ENCODE measurements at regions not wholly inside any gene's neighbourhood (a gene's known extent, or its start where the extent isn't known, plus 50 kb on each side); places are given as distances from the start of the nearest gene placed in this dataset.

DNA sequence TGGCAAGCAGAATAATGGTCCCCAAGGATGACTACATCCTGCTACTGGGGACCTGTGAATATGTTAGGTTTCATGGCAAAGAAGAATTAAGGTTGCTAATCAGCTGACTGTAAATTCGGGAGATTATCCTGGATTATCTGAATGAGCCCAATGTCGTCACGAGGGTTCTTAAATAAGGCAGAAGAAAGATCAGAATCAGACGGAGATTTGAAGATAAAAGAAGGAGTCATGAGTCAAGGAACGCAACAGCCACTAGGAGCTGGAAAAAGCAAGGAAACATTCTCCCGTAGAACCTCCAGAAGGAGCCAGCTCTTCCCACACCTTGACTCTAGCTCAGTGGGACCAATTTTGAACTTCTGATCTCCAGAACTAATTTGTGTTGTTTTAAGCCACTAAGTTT is 82.9 kb upstream of the APBB1IP start:
- no peak for DNase-seq

DNA sequence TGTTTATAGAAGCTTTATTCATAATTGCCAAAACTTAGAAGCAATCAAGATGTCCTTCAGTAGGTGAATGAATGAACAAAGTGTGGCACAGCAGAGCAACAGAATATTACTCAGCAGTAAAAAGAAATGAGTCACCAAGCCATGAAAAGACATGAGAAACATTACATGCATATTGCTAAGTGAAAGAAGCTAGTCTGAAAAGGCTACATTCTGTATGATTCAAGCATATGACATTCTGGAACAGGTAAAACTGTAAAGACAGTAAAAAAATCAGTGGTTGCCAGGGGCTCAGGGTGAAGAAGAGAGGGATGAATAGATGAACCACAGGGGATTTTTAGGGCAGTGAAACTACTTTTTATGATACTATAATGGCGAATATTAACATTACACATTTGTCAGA is 80.9 kb upstream of the APBB1IP start:
- no peak for DNase-seq

DNA sequence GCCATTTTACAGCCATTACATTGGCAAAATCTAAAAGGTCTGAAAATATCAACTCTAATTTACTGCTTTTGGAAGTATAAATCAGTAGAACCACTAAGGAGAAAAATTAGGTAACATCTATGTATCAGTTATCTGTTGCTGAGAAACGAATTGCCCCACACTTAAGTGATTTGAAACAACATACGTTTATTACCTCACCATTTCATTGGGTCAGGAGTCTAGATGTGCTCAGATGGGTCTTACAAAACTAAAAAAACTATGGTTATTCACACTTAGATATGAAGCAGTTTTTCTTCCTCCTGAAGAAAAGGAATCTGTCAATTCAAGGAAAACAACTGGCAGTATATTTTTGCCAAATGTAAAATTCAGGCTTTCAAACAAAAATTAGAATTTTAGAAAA is 80.1 kb upstream of the APBB1IP start:
- no peak for DNase-seq

DNA sequence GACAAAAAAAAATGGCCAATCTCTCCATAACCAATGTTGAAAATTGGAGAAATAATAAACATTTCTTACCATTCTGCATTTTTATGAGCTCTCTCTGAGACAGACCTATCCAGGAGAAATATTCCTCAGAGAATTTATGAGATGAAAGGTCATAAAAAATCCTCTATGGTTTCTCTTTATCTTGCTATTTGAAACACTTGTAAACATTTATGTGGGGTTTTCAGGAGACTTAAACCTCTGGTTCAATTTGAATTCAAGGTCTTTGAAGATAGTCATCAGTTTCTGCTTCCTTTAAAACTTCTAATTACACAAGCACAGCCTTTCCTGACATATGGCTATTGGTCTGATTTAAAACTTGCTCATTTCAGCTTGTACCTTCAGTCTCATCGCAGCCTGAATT is 78.5 kb upstream of the APBB1IP start:
- no peak for DNase-seq

DNA sequence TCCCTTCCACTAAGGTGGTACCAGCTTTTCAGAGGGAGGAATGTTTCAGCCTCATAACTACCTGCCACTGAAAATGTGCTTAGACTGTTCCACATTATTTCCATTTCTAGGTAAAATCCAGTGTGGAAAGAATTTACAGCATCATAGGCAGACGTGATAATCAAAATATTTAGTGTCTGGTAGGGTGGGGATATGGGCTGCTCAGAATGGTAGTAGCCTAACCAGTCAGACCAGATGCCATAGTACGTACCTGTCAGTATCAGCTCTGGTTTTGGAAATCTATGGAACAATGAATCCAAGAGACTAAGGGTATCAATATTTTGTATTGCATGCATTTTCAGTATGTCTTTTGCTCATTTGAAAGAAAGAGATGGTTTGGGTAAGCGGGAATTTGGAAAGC is 76.8 kb upstream of the APBB1IP start:
- DNase-seq = no peak

DNA sequence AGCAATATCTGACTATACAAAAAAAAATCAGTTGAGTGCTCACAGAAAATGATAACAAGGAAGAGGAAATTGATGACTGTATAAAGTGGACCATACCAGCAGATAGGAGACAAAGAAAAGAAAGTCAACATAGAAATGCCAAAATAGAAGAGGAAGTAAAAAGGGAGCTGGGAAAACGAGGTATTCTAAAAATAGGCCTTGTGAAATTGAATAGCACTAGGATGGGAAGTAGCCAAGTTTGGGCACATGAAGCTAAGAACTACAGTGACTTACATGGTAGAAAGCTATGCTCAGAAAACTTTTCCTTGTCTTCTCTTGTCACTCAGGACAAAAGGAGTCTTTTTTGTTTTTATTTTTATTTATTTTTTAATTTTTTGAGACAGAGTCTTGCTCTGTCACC is 76.2 kb upstream of the APBB1IP start:
- peak; percentile 63 to 70 for DNase-seq

DNA sequence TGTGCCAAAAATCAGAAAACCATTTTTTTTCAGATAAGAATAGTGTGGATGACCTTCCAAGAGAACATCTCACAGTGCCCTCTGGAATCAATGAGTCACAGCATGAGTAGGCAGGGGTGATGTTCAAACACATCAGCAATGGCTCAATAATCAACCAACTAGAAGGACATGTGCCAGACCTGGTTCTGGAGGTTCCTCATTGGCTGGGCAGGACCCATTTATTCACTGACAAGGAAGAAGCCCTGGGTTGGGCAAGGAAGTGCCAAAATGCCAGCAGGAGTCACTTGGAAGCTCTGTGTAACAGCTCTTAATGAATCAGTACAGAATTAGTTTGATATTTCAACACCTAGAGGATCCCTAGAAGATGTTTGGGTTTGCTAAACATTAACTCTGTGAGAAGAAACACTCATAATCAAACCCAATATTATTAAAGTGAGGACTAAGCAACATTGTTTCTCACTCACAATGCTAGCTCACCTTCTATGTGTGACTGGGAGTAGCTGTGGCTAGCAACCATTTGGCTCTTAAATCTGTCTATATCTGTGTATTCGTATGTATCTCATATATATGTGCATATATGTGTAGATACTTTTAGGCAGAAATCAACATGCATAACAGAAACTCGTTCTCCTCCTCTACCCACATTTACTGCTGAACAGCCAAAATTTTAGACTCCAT is 72.3 kb upstream of the APBB1IP start:
- no peak for DNase-seq

DNA sequence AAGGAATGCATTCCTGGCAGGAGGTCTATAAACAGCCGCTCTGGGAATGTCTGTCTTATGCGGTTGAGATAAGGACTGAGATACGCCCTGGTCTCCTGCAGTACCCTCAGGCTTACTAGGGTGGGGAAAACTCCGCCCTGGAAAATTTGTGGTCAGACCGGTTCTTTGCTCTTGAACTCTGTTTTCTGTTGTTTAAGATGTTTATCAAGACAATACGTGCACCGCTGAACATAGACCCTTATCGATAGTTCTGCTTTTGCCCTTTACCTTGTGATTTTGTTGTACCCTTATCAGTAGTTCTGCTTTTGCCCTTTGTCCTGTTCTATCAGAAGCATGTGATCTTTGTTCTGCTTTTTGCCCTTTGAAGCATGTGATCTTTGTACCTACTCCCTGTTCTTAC is 71.1 kb upstream of the APBB1IP start:
- DNase-seq = peak; percentile 30 to 60

DNA sequence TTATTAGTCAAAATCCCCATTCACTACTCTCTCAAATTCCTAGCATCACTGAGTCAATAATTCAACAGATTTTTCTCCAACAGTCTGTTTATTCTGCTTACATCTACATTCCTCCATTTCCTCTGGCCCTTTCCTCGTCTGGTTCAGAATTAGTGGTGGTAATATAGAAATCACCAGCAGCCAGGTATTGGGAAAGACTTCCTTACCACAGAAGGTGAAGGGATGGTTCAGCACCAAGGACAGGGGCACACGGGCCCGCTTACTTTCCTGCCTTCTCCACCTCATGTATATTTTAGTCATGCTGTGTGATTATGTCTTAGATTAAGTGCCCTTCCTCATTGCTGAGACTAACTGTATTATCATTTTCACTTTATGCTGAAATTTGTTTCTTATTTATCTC is 70.4 kb upstream of the APBB1IP start:
- DNase-seq = peak; percentile 69 to 71

DNA sequence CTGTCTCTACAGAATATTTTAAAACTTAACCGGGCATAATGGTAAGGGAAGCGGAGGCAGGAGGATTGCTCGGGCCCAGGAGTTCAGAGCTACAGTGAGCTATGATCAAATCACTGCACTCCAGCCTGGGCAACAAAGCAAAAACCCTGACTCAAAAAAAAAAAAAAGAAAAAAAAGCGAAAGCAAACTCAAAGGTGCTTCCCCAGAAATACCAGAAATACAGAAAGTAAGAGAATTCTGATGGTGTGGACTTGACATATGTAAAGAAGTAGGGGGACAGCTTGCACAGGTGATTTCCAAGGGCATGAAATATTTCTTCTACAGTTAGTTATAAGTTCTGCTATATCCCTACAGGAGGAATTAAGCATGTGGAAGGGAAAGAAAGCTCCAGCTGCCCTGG is 69.7 kb upstream of the APBB1IP start:
- no peak for DNase-seq

DNA sequence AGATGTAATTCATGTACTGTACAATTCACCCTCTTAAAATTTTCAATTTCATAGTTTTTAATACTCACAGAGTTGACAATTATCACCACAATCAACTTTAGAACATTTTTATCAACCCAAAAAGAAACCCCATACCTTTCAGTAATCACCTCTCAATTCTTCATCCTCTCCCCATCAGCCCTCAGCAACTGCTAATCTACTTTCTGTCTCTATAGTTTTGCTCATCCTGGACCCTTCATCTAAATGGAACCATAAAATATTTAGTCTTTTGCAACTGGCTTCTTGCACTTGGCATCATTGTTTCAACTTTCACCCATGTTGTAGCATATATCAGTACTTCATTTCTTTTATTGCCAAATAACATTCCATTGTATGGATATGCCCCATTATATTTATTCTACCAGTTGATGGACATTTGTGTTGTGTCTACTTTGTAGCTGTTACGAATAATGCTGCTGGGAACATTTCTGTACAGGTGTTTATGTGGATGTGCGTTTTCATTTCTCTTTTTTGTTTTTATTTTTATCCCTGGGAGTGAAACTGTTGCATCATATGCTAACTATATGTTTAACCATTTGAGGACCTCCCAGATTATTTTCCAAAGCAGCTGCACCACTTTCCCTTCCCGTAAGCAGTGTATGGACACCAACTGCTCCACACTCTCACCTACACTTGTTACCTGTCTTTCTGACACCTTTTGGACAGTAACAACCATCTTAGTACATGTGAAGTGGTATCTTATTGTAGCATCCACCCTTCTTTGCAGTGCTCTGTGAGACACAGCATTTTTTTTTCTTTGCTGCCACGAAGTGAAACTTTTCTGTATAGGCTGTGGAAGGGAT is 65.4 kb upstream of the APBB1IP start:
- no peak for DNase-seq

DNA sequence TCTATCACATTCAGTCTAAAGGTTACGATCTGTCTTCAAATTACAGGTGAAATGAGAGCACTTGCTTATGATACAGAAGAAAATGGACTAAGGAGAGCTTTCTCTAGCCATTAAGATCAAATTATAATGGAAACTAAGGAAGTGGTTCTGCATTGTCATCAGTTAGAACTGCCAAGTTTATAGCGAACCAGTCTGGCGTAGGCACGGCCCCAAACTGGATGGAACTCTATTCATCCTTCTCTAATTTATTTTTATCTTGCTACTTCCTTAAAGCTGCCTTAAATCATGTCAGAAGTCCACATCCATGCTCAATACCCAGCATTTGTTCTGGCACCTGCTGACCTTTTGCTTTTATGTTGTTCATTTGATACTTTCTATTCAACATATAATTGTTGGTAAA is 63.7 kb upstream of the APBB1IP start:
- peak; percentile 14 to 31 for DNase-seq

DNA sequence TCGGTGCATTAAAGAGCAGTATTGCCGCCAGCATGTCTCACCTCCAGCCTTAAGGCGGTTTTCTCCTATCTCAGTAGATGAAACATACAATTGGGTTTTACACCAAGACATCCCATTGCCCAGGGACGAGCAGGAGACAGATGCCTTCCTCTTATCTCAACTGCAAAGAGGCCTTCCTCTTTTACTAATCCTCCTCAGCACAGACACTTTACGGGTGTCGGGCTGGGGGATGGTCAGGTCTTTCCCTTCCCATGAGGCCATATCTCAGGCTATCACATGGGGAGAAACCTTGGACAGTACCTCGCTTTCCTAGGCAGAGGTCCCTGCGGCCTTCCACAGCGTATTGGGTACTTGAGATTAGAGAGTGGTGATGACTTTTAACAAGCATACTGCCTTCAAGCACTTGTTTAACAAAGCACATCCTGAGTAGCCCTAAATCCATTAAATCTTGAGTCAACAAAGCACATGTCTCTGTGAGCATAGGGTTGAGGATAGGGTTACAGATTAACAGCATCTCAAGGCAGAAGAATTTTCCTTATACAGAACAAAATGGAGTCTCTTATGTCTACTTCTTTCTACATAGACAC is 60.8 kb upstream of the APBB1IP start:
- DNase-seq = peak in 1 of 2 experiments; percentile 14

DNA sequence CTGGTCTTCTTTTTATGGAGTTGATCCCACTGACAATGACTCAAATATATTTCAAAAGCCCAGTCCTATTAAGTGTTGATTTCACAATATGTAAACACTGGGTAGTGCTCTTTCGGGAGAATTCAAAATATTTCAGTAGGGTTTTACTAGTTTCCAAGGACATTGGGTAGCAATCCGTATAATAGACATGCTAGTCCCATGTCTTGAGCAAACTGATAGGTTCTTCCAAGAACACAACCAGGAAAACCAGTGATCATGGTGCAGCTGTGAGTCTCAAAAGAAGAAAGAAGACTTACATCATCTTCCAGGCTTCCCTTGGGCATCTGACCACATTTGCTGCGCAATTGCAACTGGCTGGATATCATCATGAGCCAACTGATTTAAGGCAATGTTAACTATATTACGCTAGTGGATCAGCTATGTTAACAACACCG is 59.3 kb upstream of the APBB1IP start:
- peak in 1 of 2 experiments; percentile 29 for DNase-seq

DNA sequence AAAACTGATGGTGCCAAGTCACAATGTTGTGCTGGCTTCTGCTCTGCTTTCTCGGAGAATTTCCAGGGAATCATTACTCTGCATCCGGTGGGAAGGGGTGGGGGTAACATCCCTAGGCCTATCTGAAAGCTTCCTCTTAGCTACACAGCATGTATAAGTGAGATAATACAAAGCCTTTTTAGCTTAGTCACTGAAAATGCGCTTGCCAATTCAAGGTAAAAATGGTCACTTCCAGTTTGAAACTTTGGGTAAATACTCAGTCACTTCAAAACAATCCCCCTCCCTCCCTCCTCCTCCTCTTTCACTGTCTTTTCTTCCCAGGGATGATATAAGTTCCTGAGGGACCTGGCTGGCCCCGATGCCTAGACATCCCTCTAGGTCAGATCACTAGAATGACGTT is 57.3 kb upstream of the APBB1IP start:
- no peak for DNase-seq

DNA sequence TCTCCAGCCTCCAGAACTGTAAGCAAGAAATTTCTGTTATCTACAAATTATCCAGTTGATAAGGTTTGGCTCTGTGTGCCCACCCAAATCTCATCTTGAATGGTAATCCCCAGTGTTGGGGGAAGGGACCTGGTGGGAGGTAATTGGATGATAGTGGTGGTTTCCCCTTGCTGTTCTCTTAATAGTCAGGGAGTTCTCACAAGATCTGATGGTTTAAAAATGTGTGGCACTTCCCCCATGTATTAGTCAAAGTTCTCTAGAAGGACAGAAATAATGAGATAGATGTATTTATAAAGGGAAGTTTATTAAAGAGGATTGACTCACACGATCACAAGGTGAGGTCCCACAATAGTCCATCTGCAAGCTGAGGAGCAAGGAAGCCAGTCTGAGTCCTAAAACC is 56.2 kb upstream of the APBB1IP start:
- no peak for DNase-seq

DNA sequence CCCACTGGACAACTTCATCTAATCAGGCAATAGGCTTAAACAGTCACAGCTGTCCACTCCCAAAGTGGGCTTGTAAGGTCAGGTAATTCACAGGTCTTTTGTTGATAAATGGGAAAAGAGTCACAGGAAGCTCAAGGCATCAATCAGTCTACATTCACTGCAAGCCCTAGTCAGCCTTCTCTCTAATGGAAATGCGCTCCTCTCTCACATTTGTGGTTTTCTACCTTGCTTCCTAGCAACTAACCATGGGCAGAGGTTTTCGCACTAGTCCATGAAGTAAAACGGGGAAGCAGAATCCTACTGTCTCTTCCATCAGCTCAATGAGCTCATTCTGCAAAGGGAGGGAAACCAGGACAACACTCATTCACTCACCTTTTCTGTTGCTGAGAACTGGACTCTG is 53.5 kb upstream of the APBB1IP start:
- DNase-seq = no peak

DNA sequence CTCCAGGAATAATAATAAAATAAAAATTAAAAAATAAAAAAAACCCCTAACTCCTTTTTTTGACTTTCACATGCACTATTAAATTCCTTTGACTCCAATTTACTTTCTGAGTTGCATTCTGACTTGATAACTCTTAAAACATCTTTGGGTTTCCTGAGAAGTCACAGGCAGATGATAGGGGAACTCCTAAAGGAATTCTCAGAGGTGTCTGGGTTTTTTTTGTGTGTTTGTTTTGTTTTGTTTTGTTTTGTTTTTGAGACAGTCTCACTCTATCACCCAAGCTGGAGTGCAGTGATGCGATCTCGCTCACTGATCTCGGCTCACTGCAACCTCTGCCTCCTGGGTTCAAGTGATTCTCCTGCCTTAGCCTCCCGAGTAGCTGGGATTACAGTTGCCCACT is 52.7 kb upstream of the APBB1IP start:
- no peak for DNase-seq

DNA sequence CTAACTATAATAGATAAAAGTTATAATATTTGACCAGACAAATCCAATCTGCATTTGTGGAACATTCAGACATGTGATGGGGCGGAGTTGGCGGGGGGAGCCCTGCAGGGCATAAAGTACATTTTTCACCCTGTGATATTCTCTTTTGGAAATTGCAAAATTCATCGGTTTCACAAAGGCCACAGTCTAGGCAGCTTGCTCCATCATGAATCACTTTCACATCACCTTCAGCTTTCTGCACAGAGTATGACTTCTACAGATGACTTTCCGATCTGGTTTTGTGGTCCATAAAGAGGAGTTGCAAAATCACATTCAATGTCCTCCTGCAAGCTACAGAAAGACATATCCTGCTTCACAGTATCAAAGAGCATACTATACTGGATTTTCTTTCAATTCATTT is 51.4 kb upstream of the APBB1IP start:
- DNase-seq = peak; percentile 18 to 46
